ENCODE measurements at regions not wholly inside any gene's neighbourhood (a gene's known extent, or its start where the extent isn't known, plus 50 kb on each side); places are given as distances from the start of the nearest gene placed in this dataset.

DNA sequence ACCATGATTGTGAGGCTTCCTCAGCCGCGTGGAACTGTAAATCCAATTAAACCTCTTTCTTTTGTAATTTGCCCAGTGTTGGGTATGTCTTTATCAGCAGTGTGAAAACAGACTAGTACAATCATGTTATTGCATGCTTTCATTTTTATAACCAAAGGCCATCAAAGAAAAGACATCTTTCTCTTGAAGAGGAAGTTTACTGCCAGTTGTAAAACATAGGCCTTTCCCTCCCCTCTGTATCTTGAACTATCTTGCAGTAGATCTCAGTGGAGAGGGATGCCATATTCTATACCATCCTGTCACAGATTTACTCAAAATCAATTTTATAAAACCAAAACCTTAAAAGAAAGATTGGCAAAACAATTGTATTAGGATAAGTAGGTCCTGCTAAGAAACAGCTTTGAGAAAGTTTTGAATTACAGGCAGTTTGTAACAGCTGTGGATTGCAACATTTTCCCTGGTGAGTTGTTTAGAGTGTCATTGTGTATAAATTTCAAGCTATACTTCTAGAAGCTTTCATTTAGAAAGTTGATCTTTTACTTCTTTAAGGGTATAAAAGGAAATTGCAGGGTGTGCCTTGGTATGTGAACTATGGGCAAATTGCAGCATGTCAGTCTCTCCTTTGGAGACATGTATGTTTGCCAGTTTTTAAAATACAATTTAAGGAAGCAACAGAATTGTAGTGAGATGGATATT is 128.0 kb downstream of the ATP23 start:
- H3K4me3 ChIP-seq (ENCODE audit: low read depth, low read length), result no peak overlapping the region
- TF ChIP-seq, protein P1, sequence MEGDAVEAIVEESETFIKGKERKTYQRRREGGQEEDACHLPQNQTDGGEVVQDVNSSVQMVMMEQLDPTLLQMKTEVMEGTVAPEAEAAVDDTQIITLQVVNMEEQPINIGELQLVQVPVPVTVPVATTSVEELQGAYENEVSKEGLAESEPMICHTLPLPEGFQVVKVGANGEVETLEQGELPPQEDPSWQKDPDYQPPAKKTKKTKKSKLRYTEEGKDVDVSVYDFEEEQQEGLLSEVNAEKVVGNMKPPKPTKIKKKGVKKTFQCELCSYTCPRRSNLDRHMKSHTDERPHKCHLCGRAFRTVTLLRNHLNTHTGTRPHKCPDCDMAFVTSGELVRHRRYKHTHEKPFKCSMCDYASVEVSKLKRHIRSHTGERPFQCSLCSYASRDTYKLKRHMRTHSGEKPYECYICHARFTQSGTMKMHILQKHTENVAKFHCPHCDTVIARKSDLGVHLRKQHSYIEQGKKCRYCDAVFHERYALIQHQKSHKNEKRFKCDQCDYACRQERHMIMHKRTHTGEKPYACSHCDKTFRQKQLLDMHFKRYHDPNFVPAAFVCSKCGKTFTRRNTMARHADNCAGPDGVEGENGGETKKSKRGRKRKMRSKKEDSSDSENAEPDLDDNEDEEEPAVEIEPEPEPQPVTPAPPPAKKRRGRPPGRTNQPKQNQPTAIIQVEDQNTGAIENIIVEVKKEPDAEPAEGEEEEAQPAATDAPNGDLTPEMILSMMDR (IDR thresholded peaks at IDR 0.05; ENCODE audit: control insufficient read depth, extremely low read depth, insufficient read depth), result no peak
- no peak for DNase-seq (ENCODE audit: low read depth)

GRCh38 chr12:58071994-58072393 is 130.6 kb downstream of the ATP23 start:
- TF ChIP-seq, protein P1 (IDR thresholded peaks at IDR 0.05; ENCODE audit: control insufficient read depth, extremely low read depth, insufficient read depth), result no peak
- DNase-seq (ENCODE audit: low read depth), result no peak
- H3K4me3 ChIP-seq (ENCODE audit: low read depth, low read length), result no peak overlapping the region

GRCh38 chr12:58074259-58074658 is 132.9 kb downstream of the ATP23 start:
- TF ChIP-seq, protein P1 (IDR thresholded peaks at IDR 0.05; ENCODE audit: control insufficient read depth, extremely low read depth, insufficient read depth), result no peak
- no peak overlapping the region for H3K4me3 ChIP-seq (ENCODE audit: low read depth, low read length)
- no peak for DNase-seq (ENCODE audit: low read depth)

DNA sequence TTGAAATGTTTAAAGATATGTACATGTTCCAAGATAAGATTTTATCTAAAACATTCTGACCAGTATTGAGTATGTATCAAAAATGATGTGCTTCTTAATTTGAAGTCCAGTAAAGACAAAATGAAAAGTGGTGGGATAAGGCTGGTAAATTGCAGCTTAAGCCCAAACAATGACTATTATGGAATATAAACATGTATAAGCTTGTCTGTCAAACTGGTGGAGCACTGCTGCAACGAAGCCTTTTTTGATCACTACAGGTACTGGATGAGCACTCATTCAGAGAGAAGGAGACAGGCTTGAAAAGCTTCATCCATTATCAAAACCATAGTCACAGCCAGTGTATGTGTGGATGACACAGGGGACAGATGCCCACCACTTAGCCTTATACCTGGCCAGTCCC is 138.4 kb downstream of the ATP23 start:
- DNase-seq (ENCODE audit: low read depth), result no peak
- no peak overlapping the region for H3K4me3 ChIP-seq (ENCODE audit: low read depth, low read length)
- TF ChIP-seq, protein P1 (IDR thresholded peaks at IDR 0.05; ENCODE audit: control insufficient read depth, extremely low read depth, insufficient read depth), result no peak

- no peak overlapping the region for H3K4me3 ChIP-seq (ENCODE audit: low read depth, low read length)
- no peak for DNase-seq (ENCODE audit: low read depth)
- TF ChIP-seq, protein P1 (IDR thresholded peaks at IDR 0.05; ENCODE audit: control insufficient read depth, extremely low read depth, insufficient read depth), result no peak
These were observed 140.1 kb downstream of the ATP23 start for GRCh38 chr12:58081488-58081887.

DNA sequence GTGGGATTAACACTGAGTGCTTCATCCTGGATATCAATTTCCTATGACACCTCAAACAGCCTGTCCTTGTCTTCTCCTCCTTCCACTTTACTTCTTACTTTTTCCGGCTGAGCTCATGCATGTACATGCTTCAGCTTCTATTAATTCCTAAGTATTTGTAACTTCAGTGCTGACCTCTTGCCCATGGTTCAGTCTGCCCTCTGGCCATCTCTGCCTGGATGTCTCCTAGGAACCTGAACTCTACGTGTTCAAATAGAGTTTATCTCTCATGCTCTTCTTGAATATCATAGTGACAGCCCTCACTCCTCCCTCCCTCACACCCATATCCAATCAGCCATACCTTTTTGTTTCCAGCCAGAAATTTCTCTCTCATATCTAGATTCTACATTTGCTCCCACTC is 141.6 kb downstream of the ATP23 start:
- H3K4me3 ChIP-seq (ENCODE audit: low read depth, low read length), result no peak overlapping the region
- TF ChIP-seq, protein P1 (IDR thresholded peaks at IDR 0.05; ENCODE audit: control insufficient read depth, extremely low read depth, insufficient read depth), result no peak
- no peak for DNase-seq (ENCODE audit: low read depth)

- TF ChIP-seq, protein P1 (IDR thresholded peaks at IDR 0.05; ENCODE audit: control insufficient read depth, extremely low read depth, insufficient read depth), result no peak
- no peak for DNase-seq (ENCODE audit: low read depth)
- no peak overlapping the region for H3K4me3 ChIP-seq (ENCODE audit: low read depth, low read length)
These were observed 144.6 kb downstream of the ATP23 start for GRCh38 chr12:58086006-58086405.
